ENCODE measurements at regions not wholly inside any gene's neighbourhood (a gene's known extent, or its start where the extent isn't known, plus 50 kb on each side); places are given as distances from the start of the nearest gene placed in this dataset.

DNA sequence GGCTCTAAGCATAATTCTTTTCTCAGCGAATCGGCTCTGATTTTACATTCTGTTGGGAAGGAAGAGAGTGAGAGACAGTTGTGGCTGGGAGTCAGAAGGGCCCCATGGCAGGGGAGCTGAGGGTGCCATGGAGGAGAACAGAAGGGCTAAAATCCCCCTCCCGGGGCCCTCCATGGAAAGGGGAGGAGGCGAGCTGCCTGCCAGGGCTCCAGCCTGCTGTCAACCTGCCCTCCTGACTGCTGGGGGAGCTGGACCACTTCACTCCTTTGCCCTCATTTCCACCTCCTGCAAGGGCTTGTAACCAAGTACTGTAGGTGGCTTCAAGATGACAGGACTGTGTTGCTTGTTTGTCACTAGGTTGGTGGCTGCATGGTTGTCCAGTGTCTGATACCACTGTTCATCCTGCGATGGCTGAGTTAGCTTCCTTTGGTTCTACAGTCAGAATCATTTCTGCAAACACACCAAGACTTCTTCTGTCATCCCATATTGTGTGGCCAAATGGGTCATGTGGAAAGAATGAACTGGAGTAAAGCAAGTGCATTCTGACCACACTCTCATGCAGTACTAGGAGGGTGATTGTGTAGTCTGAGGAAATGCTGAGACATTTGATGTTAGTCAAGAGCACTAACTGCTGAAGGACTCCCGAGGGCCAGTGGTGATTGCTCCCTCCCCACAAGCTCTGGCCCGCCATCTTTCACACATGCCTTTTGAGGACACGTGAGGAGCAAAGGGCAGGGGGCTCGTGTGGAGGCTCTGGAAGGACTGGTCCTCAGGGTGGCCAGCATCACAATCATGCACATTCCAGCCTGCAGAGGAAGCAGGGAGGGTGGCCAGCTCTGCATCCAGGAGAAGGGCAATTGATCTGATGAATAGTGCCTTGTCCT lies 307.2 kb downstream of the GADD45G start:
- DNase-seq (ENCODE audit: low spot score) = no peak

DNA sequence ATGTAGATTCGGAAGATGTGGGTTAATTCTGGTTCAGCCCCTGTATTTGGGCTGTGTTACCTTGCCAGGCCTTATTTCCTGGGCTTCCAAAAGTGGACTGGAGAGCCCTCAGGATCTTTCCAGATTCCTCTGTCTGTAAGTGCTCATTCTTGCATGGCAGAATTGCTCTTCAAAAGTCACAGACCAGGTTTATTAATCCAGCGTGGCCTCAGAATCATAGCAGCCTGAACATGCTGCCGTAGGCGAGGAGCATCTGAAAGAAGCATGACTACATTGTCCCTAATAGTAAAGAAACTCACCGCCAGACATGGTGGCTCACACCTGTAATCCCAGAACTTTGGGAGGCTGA lies 307.8 kb downstream of the GADD45G start:
- DNase-seq (ENCODE audit: low spot score) = no peak

DNA sequence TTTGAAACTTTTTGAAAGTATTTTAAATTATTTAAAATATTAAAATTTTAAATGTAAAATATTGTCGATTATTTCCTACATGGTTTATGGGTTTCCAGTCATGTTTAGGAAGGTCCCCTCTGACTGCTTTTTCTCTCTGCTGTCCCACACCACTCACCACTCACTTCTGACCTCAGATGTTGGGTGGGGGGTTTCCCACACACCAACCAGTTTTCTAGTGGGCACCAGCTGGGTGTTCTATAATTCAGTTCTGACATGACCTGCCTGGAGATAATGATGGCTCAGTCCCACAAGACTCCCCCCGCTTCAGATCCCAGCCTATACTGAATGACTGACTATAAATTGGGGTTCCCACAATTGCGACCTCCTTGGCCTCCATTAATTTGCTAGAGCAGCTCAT lies 310.4 kb downstream of the GADD45G start:
- no peak for DNase-seq (ENCODE audit: low spot score)

DNA sequence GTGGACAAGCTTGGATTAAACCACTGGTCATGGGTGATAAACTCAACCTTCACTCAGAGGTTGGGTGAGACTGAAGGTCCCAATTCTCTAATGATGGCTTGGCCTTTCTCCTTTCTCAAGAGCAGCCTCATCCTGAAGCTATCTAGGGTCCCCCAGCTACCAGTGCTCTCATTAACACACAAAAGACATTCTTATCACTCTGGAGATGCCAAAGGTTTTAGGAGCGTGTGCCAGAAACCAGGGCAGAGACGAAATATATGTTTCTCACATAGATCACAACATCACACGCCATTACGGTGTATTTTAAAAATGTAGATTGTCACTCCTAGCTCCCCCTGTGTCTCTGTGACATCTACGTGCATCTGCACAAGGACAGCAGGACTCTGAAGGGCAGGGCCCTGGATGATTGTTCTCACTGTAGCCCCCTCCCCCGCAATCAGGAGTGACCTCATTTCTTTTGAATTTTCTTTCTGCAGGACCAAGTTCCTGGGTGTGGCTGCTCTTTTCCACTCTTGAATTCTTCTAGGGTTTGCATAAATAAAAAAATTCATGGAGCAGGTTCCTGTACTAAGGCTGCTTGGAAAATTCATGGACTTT lies 311.3 kb downstream of the GADD45G start:
- no peak for DNase-seq (ENCODE audit: low spot score)

DNA sequence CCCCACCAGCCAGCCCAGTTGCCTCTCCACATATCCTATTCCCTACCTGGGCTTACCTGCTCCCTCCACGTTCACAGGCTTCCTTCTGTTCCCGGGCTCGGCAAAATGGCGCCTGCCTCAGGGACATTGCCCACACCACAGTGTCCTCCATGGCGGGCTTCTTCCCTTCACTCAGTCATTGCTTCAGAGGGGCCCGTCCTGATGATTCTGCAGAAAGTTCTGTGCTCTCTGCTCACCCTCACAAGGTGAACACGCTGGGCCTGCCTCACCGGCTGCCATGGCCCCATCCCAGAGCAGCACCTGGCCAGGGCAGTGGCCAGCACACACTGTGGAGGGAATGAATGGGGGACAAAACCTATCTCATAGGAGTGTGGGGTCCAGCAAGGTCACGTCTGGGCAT lies 313.0 kb downstream of the GADD45G start:
- no peak for DNase-seq (ENCODE audit: low spot score)

DNA sequence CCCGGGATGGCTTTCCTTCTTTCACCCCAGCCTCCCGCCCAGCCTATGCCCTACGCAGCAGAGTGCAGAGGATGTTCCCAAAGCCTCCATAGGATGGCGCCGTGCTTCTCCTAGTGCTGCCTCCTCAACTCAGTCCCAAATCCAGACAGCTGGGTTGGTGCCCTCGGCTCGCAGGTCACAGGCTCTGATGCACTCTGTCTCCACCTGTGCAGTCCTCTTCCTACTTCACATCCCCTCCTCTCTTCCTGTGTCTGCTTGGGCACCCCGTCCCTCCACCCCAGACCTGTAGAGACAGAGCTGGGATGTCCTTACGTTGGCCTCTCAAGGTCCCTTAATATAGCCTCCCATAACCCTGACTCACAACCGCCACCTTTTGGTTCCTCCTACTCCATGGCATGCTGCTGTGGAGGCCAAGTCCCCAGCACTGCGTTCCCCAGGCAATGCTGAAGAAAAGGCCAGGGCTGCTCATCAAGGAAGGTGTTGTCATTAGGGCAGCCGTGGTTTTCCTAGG lies 314.4 kb downstream of the GADD45G start:
- no peak for DNase-seq (ENCODE audit: low spot score)

DNA sequence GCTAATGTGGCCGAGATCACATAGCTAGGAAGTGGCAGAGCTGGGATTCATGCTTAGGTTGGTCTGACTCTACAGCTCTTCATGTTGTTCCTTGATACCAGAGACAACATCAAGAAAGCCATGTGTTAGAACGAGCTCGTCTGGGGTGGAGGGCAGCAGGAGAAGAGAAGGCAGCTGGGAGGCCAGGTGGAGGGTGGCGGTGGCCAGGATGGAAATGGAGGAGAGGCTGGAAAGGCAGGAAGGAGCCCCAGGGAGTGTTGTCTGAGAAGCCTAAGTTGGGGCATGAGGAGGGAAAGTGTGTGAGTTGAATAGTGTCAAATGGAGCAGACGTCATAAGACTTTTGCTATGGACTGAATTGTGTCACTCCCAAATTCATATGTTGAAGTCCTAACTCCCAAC lies 315.3 kb downstream of the GADD45G start:
- no peak for DNase-seq (ENCODE audit: low spot score)

DNA sequence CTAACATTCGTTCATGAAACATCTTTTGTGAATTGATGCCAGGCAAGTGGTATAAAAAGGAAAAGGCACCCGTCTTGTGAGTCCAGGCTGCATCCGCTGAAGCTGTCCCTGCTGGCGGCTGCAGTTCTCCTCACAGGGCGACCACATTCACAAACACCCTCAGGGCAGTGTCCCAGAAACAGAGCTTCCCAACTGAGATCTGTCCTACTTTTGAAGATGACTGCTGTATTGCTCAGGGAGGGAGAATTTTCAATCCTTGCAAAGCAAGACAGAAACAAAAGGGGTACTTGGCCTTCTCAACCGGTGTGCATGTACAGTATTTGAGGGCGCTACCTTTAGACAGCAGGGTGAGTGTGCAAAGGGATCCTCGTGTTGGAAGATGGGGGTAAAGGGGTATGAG lies 316.1 kb downstream of the GADD45G start:
- no peak for DNase-seq (ENCODE audit: low spot score)

DNA sequence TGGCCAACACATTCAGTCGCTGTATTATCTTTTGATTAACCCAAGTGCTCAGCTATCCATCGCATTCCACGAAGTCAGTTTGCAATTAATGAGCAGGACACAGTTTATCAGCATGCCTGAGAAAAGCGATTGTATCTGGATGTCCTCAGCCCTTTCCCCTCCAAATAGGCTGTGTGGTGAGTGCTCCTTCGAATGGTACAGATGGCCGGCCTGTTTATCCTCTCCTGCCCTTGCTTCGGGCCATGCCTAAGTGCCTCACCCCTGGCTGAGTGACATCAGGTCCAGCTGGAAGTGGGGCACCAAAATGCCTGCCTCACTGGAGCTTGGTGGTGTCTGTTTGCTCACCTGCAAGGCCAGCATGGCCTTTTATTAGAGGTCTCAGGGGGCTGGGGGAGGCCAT lies 317.3 kb downstream of the GADD45G start:
- no peak for DNase-seq (ENCODE audit: low spot score)

DNA sequence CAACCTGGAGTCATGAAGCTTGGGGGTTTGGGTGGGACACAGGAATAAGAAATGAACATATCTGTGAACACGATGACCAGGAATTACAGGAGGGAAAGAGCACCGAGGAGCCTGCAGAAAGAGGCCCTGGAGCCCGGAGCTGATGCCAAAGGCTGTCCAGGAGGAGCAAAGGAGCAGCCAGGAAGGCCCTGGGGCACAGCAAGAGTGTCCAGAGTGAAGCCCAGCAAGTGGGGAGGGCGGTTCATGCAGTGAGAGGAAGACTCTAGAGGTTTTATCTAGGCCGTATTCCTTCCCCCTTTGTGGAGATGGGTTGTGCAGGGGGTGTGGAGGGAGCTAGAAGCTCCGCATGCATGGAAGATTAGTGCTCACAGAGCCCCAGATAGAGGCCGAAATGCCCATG lies 318.4 kb downstream of the GADD45G start:
- DNase-seq (ENCODE audit: low spot score) = no peak

DNA sequence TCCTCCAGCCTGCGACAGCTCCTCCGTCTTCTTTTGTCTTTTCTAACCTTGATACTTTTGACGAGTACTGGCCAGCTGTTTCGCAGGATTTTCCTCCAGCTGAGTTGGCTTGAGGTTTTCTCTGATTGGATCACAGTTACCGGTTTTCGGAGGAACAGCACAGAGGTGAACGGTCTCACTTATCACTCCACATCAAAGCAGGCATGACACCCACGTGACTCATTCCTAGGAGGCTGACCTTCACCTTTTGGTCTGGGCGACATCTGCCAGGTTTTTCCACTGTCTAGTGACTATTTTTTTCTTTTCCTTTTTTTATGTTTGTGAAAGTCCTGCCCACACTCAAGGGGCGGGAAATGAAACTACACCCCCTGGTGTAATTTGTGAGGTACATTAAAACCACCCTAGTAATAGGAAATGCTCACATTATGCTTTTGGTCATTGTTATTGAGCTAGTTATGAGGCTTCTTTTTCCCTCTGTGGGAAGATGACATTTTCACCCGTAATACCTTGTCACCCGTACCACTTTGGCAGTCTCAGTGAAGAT lies 319.2 kb downstream of the GADD45G start:
- no peak for DNase-seq (ENCODE audit: low spot score)

DNA sequence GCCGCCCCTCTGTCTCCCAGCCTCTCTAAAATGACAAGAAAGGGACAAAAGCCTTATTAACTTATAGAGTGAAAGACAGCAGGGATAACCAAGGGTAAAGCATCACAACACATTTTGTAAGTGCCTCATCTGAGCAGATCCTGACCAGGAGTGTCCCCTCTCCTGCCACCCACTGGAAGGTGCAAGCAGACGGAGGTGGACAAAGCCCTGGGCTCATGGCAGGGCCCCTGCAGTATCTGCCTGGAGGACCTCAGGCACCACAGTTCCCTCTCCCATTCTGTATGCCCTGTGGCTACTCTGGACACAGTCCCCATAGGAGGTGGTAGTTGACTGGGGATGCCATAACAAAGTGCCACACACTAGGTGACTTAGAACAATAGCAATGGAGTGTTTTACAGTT lies 319.8 kb downstream of the GADD45G start:
- no peak for DNase-seq (ENCODE audit: low spot score)

DNA sequence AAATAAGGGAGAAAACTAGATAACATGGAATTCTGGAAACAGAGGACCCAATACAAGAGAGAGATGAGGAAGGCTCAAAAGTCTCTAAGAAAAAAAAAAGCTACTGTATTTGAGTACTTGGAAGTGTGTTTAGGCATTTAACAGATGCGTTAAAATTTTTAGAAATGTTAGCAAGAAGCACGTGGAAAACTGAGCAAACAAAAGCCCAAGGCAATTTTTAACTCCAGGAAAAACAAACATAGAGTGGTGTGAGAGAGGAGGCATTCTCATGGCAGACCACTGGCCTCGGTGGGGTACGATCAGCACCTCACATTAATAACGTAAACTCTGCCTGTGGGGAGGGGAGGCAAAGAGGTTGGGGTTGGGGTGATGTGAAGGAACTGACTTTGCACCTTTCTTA lies 321.4 kb downstream of the GADD45G start:
- DNase-seq (ENCODE audit: low spot score) = no peak

DNA sequence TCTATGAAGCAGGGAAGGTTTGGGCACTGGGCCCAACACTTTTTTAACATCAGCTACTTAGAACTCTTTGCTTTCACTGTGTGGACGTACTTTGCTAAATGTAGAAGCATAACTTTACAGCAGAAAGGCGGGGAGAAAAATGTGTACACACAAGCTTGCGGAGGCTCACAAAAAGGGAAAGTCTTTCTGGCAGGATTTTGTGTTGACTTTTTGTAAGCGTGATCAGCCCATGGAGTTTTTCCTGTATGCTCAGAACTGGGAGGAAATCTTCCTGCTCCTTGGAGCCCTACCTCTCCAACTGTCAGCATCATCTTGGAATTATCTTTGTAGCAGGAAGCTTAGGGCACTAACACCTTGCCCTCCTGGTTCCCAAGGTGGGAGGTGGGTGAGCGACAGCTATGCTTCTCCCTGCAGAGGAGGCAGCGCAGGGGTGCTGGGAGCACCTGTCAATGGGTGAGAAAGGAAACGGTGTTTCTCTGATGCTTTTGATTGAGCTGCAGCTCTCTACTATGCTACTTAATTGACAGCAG lies 321.9 kb downstream of the GADD45G start:
- no peak for DNase-seq (ENCODE audit: low spot score)

DNA sequence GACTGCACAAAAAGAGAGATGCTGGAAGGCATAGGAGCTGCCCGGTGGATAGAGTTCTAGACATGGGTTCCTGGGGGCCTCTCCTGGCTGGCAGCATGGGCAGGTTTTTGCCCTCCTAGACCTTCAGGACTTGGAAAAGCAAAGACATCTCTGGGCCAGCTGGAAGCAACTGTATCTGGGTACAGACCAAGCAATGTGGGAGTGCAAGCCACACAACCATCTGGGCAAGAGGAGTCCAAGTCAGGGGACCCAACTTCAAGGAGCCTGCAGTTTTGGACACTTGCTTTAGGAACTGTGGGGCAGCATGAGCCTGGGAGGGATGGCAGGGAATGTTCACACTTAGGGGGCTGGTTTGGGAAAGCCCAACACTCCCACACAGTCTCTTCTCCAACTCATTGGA lies 323.3 kb downstream of the GADD45G start:
- no peak for DNase-seq (ENCODE audit: low spot score)

DNA sequence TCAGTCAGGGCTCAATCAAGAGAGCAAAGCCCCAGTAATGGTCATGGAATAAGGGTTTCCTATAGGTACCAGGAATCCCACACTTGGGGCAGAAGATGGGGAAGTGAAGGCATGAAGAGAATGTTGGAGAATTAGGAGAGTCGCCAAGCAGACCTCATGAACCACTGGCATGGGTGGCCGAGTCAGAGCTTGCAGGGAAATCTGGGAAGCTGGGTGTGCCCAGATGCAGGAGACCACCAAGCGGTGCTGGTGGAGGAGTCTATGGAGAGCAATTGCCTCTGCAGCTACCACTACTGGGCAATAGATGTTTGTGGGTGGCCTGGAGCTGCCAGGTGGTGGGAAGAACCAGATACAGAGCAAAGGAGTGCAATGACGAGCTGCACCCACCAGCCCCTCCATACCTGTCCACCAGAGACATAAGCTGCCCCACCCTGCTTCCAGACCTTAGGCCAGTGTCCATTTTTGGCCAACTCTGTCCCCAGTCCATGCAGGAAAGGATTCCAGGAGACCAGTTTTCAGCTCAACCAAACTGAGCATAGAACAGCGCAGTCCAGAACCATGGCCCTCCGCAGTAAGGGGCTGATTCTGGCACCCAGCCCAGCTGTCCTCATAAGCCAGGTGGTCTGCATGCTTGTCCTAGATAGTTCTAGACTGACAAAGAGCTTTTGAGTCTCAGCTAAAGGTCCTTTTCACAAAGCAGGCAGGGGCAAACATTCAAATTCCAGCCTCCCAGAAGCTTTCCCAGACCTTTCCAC lies 323.9 kb downstream of the GADD45G start:
- no peak for DNase-seq (ENCODE audit: low spot score)

DNA sequence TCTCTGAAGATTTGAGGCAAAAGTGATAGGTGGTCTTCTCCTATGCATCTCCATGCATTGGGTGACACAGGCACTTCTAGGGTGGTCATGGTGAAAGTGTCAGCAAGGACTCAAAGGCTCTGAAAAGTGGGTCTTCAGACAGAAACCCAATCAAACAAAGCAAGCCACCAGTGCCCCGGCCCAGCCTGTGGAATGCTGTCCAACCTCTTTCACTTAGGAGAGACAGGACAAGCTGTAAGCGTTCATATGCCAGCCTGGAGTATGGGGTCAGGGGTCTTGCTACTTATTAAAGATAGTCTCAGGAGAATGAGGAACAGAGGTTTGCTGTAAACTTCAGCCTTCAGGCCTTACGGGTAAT lies 324.5 kb downstream of the GADD45G start:
- DNase-seq (ENCODE audit: low spot score) = no peak

DNA sequence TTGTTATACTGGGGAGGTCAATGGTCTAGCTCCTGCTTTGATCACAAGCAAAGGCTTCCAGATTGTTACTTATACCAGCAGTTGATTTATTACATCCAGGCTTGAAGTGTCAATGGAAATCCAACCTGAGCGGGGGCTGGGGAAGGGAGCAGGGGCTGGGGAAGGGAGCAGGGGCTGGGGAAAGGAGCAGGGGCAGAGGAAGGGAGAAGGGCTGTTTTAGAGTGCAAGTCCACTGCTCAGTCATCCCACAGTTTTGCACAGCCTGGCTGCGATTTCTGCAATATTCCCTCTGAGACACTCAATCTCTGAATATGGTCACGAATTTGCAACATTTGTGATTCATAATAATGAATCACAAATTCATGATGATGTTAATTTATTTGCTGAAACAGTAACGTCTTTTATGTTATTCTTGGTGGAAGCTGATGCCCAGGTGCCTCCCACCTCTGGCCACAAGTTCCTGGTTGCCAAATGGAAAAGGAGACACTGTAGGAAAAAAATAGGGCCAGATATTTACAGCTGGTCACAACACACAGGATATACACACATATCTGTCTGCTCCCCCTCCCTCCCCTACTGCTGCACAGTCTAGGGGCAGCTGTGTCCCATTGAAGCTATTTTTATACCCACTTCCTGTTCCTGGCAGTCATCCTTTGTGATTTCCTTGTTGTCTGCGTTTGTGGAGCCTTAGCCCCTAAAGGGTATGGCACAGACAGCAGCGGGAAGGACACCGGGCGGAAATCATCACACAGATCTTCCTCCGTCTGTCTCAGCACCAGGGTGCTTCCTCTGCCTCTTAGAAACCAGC lies 325.1 kb downstream of the GADD45G start:
- no peak for DNase-seq (ENCODE audit: low spot score)

DNA sequence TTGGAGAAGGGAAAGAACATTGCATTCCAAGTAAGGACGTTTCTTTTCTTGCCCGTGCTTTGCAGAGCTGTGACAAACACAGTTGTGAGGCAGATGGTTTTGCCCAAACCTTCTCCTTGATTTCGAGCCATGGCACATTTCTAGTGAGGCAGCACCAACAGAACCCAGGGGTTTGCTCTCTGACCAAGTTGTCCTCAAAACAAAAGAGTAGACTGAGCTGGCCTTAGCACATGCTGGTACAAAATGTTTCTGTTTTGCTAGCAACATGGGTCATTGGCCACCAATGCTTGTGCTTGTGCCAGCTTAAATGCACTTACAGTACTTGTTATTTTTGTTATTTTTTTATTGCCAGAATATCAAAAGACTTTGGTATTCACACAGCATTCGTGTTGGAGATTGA lies 328.8 kb downstream of the GADD45G start:
- DNase-seq (ENCODE audit: low spot score) = no peak

DNA sequence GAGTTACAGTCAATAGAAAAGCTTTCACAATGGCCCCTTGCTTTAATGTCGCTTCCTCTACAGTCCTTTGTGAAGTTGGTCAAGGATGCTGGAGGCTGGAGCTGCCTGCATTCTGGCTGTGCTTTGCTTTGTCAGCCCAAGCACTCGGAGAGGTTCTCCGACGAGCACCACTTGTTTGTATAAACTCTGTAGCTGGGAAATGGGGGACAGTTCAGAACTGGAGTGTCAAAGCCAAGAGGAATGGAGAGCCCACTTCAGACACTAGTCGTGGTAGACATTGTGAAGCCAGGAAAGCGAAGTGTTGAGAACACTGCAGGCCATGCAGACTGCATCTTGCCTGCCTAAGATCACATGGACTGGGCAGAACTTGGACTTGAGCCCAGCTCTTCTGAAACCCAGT lies 330.3 kb downstream of the GADD45G start:
- no peak for DNase-seq (ENCODE audit: low spot score)

DNA sequence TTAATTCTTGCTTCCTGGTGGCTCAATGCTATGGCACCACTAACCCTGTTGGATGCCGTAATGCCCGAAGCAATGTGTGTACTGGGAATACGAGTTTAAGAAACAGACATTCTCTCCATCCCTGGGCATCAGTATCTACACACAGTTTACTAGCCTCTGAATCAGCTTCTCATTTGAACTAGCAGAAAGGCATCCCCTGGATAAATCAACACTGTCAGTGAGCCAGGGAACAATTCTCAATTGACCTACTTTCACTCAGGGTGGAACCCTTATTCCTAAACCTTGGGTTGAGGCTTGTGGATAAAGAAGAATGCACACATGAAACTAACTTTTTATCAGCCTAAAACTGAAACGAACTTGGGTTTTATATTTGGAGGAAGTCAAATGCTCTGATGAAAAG lies 331.0 kb downstream of the GADD45G start:
- no peak for DNase-seq (ENCODE audit: low spot score)

DNA sequence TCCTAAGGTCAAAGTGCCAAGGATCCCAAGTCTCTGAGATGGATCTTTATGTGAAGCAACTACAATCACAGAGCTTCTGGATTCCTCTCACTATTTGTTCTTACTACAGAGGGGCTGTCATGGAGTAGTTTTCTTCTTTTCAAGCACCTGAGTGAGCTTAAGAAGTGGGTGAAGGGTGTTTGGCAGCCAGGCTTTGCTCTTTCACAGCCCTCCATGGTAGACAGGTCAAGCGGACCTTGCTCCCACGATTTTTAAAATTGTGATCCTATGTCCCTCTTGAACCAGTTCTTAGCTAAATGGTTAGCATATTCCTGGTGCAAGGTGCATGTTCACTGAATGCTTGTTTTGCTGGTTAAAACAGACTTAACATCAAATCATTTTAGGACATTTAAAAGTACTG lies 332.2 kb downstream of the GADD45G start:
- no peak for DNase-seq (ENCODE audit: low spot score)

All from hematopoietic multipotent progenitor cell treated with erythropoietin and hydrocortisone succinate and interleukin-3 and kit ligand, for 15 days (in vitro differentiated cells).